Effector memory CD4-positive, alpha-beta T cell (primary cell): ENCODE measurements at regions not wholly inside any gene's neighbourhood (a gene's known extent, or its start where the extent isn't known, plus 50 kb on each side); places are given as distances from the start of the nearest gene placed in this dataset.

Source experiments
- DNase-seq, 3 donors: peaks; one replicate each; pipeline ENCODE4 v3.0.0-alpha.2; 2020
- H3K27ac ChIP-seq: 2 replicates; pipeline ENCODE4 v1.7.0; 2013; ENCODE audit warnings: mild to moderate bottlenecking, low read length, moderate library complexity; ENCODE audit not compliant: insufficient read depth, poor library complexity, severe bottlenecking
- H3K27me3 ChIP-seq: replicated peaks from 2 replicates; pipeline ENCODE4 v1.7.0; 2013; ENCODE audit warnings: mild to moderate bottlenecking, low read length; ENCODE audit not compliant: insufficient read depth, control insufficient read depth, poor library complexity, severe bottlenecking
- H3K36me3 ChIP-seq: 2 replicates; pipeline ENCODE4 v1.7.0; 2013; ENCODE audit warnings: mild to moderate bottlenecking, low read length, moderate library complexity; ENCODE audit not compliant: control insufficient read depth, insufficient read depth
- H3K4me1 ChIP-seq: 2 replicates; pipeline ENCODE4 v1.7.0; 2013; ENCODE audit warnings: low read length, mild to moderate bottlenecking; ENCODE audit not compliant: control insufficient read depth, insufficient read depth, poor library complexity, severe bottlenecking
- H3K4me3 ChIP-seq: 2 replicates; pipeline ENCODE4 v1.7.0; 2013; ENCODE audit warnings: low read length, low read depth, mild to moderate bottlenecking; ENCODE audit not compliant: insufficient read depth, poor library complexity, severe bottlenecking
- H3K9me3 ChIP-seq: 2 replicates; pipeline ENCODE4 v1.7.0; 2013; ENCODE audit warnings: mild to moderate bottlenecking, low read length, moderate library complexity; ENCODE audit not compliant: control insufficient read depth

- no peaks in the 10 kb centered on the region for H3K9me3 ChIP-seq
- H3K4me3 ChIP-seq = no peak overlapping the region
- no peaks in the 10 kb centered on the region for H3K36me3 ChIP-seq
- H3K27ac ChIP-seq = no peak overlapping the region
- DNase-seq = no peak
- H3K4me1 ChIP-seq = no peaks in the 10 kb centered on the region
- H3K27me3 ChIP-seq = no peaks in the 10 kb centered on the region
Measured at GRCh38 chr2:190820416-190820815, 60.2 kb upstream of the GLS start.

GRCh38 chr2:190822043-190822442 is 58.6 kb upstream of the GLS start:
- no peaks in the 10 kb centered on the region for H3K4me1 ChIP-seq
- H3K9me3 ChIP-seq = no peaks in the 10 kb centered on the region
- H3K27me3 ChIP-seq = no peaks in the 10 kb centered on the region
- H3K4me3 ChIP-seq = no peak overlapping the region
- no peak overlapping the region for H3K27ac ChIP-seq
- no peak for DNase-seq
- no peaks in the 10 kb centered on the region for H3K36me3 ChIP-seq

- Histone ChIP-seq H3K4me1 (no peaks in the 10 kb centered on the region), H3K36me3 (no peaks in the 10 kb centered on the region)
- no peak for DNase-seq
Measured at GRCh38 chr2:190827720-190828119, 52.9 kb upstream of the GLS start.

GRCh38 chr2:190829642-190830041 is 51.0 kb upstream of the GLS start:
- Histone ChIP-seq H3K36me3 (no peaks in the 10 kb centered on the region), H3K9me3 (no peaks in the 10 kb centered on the region), H3K4me1 (no peaks in the 10 kb centered on the region), H3K27me3 (no peaks in the 10 kb centered on the region), H3K27ac (no peak overlapping the region), H3K4me3 (no peak overlapping the region)
- no peak for DNase-seq

More at GRCh38 chr2:190827720-190828119, 52.9 kb upstream of the GLS start:
- no peak overlapping the region for H3K27ac ChIP-seq
- no peaks in the 10 kb centered on the region for H3K9me3 ChIP-seq
- H3K4me3 ChIP-seq = no peak overlapping the region
- no peaks in the 10 kb centered on the region for H3K27me3 ChIP-seq
